K562 (cell line): ENCODE measurements at regions not wholly inside any gene's neighbourhood (a gene's known extent, or its start where the extent isn't known, plus 50 kb on each side); places are given as distances from the start of the nearest gene placed in this dataset.

Experiments used
- BCOR ChIP-seq: fragments of 450-650 bp; IDR thresholded peaks from 2 replicates; pipeline ENCODE4 v1.6.1; 2016
- CBFA2T3 ChIP-seq: fragments of 450-650 bp; IDR thresholded peaks from 2 replicates; pipeline ENCODE4 v1.6.1; 2017
- CREB3L1 ChIP-seq: fragments of 450-650 bp; IDR thresholded peaks from 2 replicates; pipeline ENCODE4 v1.6.1; 2014; ENCODE audit warnings: low read depth, mild to moderate bottlenecking, moderate library complexity, borderline replicate concordance
- CREM ChIP-seq: IDR thresholded peaks from 2 replicates; pipeline ENCODE4 v1.6.1; 2014; ENCODE audit warnings: antibody characterized with exemption, low read depth
- CTBP1 ChIP-seq: fragments of 450-650 bp; IDR thresholded peaks from 2 replicates; pipeline ENCODE4 v1.6.1; 2016; ENCODE audit warnings: borderline replicate concordance
- CXXC5 ChIP-seq: fragments of 250-450 bp; sonication (Bioruptor Pico); IDR thresholded peaks from 2 replicates; pipeline ENCODE4 v1.8.0; 2022; ENCODE audit warnings: inconsistent platforms, mild to moderate bottlenecking, moderate library complexity
- DPF2 ChIP-seq: fragments of 450-650 bp; IDR thresholded peaks from 2 replicates; pipeline ENCODE4 v1.6.1; 2016
- EGR1 ChIP-seq: fragments of 450-650 bp; conservative IDR thresholded peaks from 2 replicates; pipeline ENCODE4 v1.6.1; 2017; ENCODE audit warnings: mild to moderate bottlenecking
- FUS ChIP-seq: fragments of 200-400 bp; formaldehyde crosslinking; optimal IDR thresholded peaks from 2 replicates; pipeline ENCODE3; 2017; ENCODE audit warnings: low read depth, low read length
- HDAC1 ChIP-seq, 2 experiments: fragments of 450-650 bp; IDR thresholded peaks; 2 replicates each; pipeline ENCODE4 v1.6.1; 2016 to 2017; ENCODE audit warnings: inconsistent platforms in 1 of 2, mild to moderate bottlenecking in 1 of 2, moderate library complexity in 1 of 2
- ID3 ChIP-seq, 2 experiments: fragments of 250-450 bp in 1 of 2; fragments of 450-650 bp in 1 of 2; sonication (Bioruptor Pico) in 1 of 2; IDR thresholded peaks; 2 replicates each; pipeline versions ENCODE4 v1.6.1 to v1.8.0; 2016 to 2021; ENCODE audit warnings: mild to moderate bottlenecking in 2 of 2, moderate library complexity in 2 of 2, missing compliant biosample characterization in 1 of 2, missing genetic modification characterization in 1 of 2
- KDM4B ChIP-seq, 2 experiments: fragments of 450-650 bp in 1 of 2; sonication (generic) in 1 of 2; IDR thresholded peaks; 2 replicates each; pipeline ENCODE4 v1.6.1; 2016 to 2017; ENCODE audit warnings: borderline replicate concordance in 2 of 2, antibody characterized with exemption in 1 of 2, low read depth in 1 of 2, mild to moderate bottlenecking in 1 of 2
- MBD1 ChIP-seq: fragments of 250-450 bp; sonication (Bioruptor Pico); IDR thresholded peaks from 2 replicates; pipeline ENCODE4 v1.8.0; 2022; ENCODE audit warnings: inconsistent platforms
- NRF1 ChIP-seq, 2 experiments: fragments of 450-650 bp; IDR thresholded peaks in 1 of 2; conservative IDR thresholded peaks in 1 of 2; 2 replicates each; pipeline ENCODE4 v1.6.1; 2014; ENCODE audit warnings: mild to moderate bottlenecking in 2 of 2
- RBM14 ChIP-seq: fragments of 200-400 bp; formaldehyde crosslinking; IDR thresholded peaks from 2 replicates; pipeline ENCODE4 v1.6.1; 2018; ENCODE audit warnings: low read depth, mild to moderate bottlenecking, low read length, moderate library complexity, borderline replicate concordance; ENCODE audit not compliant: insufficient read depth
- RBM25 ChIP-seq: fragments of 200-400 bp; formaldehyde crosslinking; IDR thresholded peaks from 2 replicates; pipeline ENCODE4 v1.6.1; 2018; ENCODE audit warnings: low read length, low read depth, moderate library complexity; ENCODE audit not compliant: severe bottlenecking
- TEAD1 ChIP-seq, 2 experiments: fragments of 450-650 bp in 1 of 2; sonication (generic) in 1 of 2; formaldehyde crosslinking; IDR thresholded peaks; 2 replicates each; pipeline versions ENCODE4 v1.4.0 to v1.8.0; 2020 to 2022; ENCODE audit warnings: mild to moderate bottlenecking in 2 of 2, missing genetic modification reagents in 1 of 2
- ZBTB17 ChIP-seq: fragments of 450-650 bp; formaldehyde crosslinking; IDR thresholded peaks from 2 replicates; pipeline ENCODE4 v1.4.0; 2020; ENCODE audit warnings: mild to moderate bottlenecking
- ZBTB7A ChIP-seq: IDR thresholded peaks from 2 replicates; pipeline ENCODE4 v1.6.1; 2011; ENCODE audit warnings: low read depth, mild to moderate bottlenecking, low read length, moderate library complexity, borderline replicate concordance; ENCODE audit not compliant: control insufficient read depth
- ZEB2 ChIP-seq: fragments of 450-650 bp; IDR thresholded peaks from 2 replicates; pipeline ENCODE4 v1.6.1; 2016
- ZFP36 ChIP-seq: fragments of 150-350 bp; IDR thresholded peaks from 2 replicates; pipeline ENCODE4 v1.6.1; 2018; ENCODE audit warnings: low read length, low read depth; ENCODE audit not compliant: partially characterized antibody
- ZNF263 ChIP-seq: sonication (generic); formaldehyde crosslinking; IDR thresholded peaks from 2 replicates; pipeline ENCODE4 v1.8.0; 2022; ENCODE audit warnings: mild to moderate bottlenecking, missing genetic modification reagents, borderline replicate concordance
- ZNF584 ChIP-seq: fragments of 200-800 bp; sonication (Bioruptor generic); IDR thresholded peaks from 2 replicates; pipeline ENCODE4 v1.6.1; 2016; ENCODE audit warnings: low read depth, mild to moderate bottlenecking, missing genetic modification characterization, missing compliant biosample characterization
- ZNF668 ChIP-seq: fragments of 250-450 bp; sonication (Bioruptor Pico); IDR thresholded peaks from 2 replicates; pipeline ENCODE4 v1.8.0; 2022; ENCODE audit warnings: mild to moderate bottlenecking, inconsistent platforms

- TF ChIP-seq MBD1 (no peak), RBM25 (peak; percentile 56), BCOR (peak; percentile 37), ZBTB7A (no peak), DPF2 (peak; percentile 16; the same call in 1 of the 2 replicates), ZNF584 (CRISPR knock-in tag) (peak; percentile 37; the same call in 1 of the 2 replicates), RBM14 (no peak), HDAC1 (IDR thresholded peaks at IDR 0.05) (0 out of 4 replicates have a peak, but pooled peaks of 1 of the 2 experiments have one; percentile 29), EGR1 (peak; percentile 74), NRF1 (conservative IDR thresholded peaks at IDR 0.05 in 1 of 2, IDR thresholded peaks at IDR 0.05 in 1 of 2) (peak; percentile 54 to 63; a peak in 3 of 4 replicates), CBFA2T3 (0 out of 2 replicates have a peak, but pooled peaks have one; percentile 31), ZNF668 (CRISPR knock-in tag) (no peak), CREB3L1 (0 out of 2 replicates have a peak, but pooled peaks have one; percentile 20), ZFP36 (peak; percentile 96), TEAD1 (CRISPR knock-in tag; IDR thresholded peaks at IDR 0.05) (peak in 1 of 2 experiments; percentile 17; a peak in 1 of 4 replicates), KDM4B (IDR thresholded peaks at IDR 0.05; ENCODE audit: borderline replicate concordance in 2 of 2, low read depth in 1 of 2) (no peak), ZEB2 (peak; percentile 53; the same call in 1 of the 2 replicates), CREM (no peak), ZNF263 (CRISPR knock-in tag) (peak; percentile 96), CXXC5 (CRISPR knock-in tag) (0 out of 2 replicates have a peak, but pooled peaks have one; percentile 22), FUS (no peak), ZBTB17 (CRISPR knock-in tag) (no peak), ID3 (CRISPR knock-in tag; IDR thresholded peaks at IDR 0.05) (no peak), ID3 (tag; IDR thresholded peaks at IDR 0.05) (peak; percentile 88), CTBP1 (peak; percentile 32; the same call in 1 of the 2 replicates)
- TF ChIP-seq, all 486 proteins: peak for 23
Observed at GRCh38 chr1:30808067-30808662, 50.6 kb upstream of the LAPTM5 start (continued).
